NCI-H748 treated with DMSO at 0.1 percent for 48 hours (cell line): ENCODE measurements at regions not wholly inside any gene's neighbourhood (a gene's known extent, or its start where the extent isn't known, plus 50 kb on each side); places are given as distances from the start of the nearest gene placed in this dataset.

ENCODE experiments used
- DNase-seq: peaks from one replicate; lab custom pipeline; 2025; lab: John Stamatoyannopoulos, UW

DNA sequence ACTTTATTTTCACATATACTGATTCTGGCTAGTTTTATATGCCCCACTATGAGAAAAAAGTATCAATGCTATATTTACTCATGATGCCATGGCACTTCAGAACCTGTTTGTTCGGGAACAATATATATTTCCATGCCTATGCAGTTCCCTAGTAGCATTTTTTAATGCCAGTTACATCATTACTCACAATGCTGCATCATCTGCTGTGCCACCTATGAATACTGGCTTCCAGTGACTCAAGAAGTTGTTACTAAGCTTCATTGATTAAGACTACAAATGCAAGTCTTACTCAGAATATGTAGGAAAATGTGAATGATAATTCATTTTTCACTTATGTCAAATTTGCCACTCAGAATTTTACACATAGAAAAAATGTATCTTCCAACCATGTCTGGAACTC, 97.9 kb downstream of the MAFB start:
- no peak for DNase-seq

DNA sequence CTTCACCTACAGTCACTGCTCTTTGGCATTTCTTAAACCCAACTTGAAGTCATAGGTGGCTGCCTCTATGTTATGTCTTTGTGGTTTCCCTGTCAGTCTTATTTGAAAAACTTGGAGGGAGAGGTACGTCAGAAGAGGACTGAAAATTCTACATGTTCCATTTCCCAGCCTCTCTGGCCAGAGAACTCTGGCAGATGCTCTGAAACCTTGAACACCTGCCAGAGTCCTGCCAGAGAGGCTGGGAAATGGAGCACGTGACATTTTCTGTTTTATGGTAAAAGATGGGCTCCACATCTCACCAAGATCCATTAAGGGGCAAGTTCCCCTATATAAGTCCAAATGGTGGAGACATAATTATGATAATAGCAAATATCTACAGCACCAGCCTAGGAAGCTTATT, 99.5 kb downstream of the MAFB start:
- no peak for DNase-seq

DNA sequence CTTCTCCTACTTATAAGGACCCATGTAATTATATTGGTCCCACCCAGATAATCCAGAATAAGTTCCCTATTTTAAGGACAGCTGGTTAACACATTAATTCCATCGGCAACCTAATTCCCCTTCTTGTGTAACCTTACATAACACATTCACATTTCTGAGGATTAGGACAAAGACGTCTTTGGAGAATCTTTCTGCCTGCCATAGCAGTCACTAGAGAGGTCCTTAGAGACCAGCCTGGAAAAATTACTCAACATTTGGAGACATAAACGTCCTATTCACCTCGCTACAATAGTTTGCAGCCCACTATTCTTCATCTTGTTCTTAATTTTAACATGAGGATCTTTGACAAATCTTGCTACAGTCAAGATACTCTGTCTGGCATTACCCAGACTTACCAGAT, 100.1 kb downstream of the MAFB start:
- DNase-seq: no peak

DNA sequence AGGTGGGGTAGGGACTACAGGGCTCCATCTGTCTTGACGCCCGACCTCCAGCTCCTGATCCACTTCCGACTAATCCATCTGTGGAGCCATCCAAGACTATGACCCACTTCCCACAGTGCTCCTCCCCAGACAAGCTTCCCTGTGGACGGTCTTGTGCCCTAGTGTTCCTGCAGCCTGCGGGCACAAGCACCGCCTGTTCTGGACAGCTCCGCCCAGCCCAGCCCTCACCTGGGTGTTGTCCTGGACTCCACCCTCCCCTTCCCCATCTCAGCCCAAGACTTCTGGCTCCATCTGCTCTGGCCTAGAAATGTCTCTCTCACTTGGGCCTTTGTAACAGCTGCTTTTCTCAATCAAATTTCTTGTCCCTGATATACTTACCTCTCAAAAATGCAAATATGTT, 102.0 kb downstream of the MAFB start:
- DNase-seq: no peak

DNA sequence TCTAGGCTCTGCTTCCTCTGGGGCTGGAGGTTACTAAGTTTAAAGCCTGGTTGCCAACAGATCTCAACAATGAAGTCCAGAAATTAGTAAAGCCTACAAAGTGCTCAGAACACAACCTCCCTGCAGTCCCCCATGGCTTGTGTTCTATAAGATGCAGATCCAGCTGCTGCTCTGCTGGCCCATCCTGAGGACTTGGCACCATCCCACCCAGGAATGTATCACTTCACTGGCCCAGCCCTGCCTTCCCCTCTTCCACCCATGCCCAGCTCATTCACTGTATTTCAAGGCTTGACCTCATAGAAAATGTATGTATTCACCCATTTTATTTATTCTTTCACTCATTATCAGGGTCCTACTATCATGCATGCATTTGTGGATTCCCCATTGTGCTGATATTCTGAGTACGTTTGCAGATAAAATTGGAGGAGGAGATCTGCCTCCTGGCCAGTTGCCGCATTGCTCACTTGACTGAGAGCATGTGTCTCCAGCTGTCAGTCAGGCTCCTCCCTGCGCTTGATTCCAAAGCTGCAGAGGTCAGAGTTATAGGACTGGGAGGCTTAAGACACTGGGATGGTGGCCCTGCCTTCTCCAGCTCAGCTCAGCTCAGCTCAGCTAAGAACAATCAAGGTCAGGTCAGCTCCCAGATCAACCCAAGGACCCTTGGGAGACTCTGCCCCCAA, 104.8 kb downstream of the MAFB start:
- DNase-seq: no peak

DNA sequence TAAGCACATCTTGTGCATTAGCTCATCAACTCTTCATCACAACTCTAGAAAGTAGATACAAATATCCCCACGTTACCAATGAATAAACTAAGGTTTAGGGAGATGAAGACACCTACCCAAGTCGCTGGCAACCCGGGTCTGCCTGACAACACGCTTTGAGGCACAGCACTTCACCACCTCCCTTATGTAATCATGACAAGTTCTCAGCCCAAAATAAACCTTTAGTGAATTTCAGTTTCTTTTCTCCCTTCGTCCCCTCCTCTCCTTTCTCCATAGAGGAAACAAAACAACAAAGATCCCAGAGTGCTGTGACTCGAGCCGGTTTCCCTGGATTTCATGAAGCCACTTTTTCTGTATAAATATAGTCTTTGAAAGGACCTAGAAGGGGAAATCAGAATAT, 105.4 kb downstream of the MAFB start:
- DNase-seq: no peak

DNA sequence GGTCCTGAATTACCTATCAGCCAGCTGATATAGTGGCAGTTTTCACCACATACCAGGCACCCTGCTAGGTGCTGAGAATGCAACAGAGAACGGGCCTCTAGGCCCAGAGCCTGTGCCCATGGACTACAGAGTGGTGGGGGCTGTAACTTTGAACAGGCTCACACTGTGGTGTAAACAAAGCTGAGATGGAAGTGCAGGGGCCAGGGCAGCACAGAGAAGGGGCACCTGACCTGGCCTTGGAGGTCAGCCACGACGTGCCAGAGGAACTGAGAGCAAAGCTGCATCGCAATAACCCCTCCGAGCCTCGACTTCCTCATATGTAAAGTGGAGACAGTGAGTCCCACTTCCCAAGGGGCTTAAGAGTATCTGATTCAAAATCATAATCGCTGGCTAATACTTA, 105.8 kb downstream of the MAFB start:
- no peak for DNase-seq

DNA sequence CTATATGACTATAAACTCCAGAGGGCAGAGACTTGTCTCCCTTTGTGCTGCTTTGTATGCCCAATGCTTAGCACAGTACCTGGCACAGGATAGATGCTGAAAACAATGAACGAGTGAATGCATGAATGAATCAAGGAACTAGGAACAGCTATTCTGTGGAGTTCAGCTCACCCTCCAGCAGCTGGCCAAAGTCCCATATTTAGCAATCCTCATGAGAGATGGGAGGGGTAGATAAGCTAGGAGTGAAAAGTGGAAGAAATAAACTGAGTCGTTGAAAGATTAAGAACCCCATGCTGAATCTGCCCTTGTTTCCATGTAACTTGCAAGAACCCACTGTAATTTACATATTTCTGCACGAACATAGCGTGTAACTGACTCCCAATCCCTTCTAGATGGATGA, 106.5 kb downstream of the MAFB start:
- DNase-seq: no peak

DNA sequence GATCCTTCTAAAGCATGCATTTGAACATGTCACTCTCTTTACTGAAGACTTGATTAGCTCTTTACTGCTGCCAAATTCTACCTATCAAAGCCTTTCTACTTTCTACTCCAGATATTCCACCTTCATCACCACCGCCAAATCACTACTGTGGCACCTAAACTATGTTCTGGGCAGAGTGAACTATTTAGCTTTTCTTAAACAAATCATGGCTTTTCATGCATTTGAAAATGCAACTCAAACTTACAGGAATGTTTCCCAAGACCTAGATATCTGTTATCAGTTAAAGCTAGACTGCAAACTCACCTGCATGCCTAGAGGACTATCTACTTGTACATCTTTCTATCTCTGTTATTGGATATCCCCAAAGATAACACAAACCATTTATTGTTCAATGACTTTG, 109.3 kb downstream of the MAFB start:
- no peak for DNase-seq

DNA sequence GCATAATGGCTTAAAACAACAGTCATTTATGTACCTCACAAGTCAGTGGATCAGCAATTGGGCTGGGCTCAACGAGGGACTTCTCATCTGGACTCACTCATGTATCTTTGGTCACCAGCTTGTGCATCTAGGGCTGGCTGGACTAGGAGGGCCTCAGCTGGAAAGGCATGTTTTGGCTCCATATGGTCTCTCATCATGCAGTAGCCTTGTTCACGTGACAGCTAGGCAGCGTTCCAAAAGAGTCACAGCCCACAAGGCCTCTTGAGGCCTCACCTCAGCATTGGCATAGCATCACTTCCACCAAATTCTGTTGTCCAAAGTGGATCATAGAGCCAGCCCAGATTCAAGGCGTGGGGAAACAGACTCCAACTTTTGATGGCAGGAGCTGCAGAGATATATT, 110.1 kb downstream of the MAFB start:
- no peak for DNase-seq

DNA sequence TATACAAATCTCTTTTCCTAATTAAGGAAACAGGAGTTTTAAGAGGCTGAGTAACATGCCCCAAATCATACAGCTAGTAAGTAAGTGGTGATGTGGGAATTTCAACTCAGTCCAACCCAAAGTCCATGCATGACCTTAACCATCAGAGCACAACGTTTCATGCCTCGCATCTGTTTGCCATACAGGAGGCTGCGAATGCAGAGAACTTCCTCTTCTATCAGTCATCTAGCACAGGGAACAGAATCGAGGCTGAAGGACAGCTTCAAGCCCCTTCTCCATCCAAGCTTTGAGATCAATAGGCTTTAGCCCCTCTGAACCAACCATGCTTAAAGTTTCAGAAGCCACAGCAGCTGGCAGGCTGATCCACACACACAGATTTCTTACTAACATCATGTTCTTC, 113.2 kb downstream of the MAFB start:
- no peak for DNase-seq

DNA sequence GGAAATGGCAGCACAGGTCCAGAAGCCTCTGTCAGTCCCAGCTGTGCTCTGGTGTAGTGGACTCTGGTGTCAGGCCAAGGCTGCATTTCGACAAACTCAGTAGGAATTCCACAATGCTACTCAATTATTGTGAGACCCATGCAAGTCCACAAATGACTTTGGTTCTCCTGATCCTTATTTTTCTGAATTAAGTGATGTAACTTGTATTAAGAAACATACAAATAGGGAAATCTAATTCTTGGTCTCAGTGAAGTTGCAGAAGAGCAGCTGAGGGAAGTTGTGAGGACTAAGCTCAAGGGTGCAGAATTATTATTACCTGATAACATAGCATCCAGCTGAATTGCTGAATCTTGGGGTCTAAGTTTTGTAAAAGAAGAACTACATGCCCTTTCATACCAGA, 116.8 kb downstream of the MAFB start:
- DNase-seq: no peak

DNA sequence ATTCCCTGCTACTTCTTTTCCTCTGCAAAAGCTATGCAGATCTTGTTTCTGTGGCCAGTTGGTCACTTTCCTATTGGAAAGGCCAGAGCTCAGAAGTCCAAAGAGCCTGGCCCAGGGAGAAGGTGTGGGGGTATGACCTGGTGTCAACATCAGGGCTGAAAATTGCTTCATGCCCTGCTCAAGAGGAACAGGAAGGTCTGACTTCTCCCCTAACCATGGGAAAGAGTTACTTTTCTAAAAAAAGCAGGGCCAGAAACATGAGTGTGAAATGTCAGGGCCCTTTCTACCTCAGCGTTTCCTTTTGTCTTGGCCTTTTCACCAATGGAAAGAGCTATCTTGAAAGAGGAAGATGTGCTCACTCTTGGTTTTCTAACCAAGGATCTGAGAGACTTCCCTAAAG, 117.4 kb downstream of the MAFB start:
- DNase-seq: no peak

DNA sequence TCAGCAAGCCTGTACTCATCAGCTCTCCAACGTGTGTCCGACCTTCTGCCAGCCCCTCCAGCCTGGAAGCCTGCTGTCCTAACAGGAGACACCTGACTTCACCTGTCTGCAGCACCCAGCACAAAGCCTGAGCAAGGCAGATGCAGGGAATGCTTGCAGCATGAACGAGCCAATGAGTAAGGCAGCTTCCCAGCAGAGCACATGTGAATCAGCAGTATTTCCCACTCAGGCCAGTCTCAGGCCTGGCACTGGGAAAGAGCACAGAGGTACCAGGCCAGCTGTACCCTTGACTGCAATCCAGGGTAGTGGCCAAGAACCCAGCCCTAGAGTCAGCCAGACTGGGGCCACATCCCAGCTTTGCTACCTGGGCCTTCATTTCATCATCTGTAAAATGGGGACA, 120.8 kb downstream of the MAFB start:
- DNase-seq: no peak

DNA sequence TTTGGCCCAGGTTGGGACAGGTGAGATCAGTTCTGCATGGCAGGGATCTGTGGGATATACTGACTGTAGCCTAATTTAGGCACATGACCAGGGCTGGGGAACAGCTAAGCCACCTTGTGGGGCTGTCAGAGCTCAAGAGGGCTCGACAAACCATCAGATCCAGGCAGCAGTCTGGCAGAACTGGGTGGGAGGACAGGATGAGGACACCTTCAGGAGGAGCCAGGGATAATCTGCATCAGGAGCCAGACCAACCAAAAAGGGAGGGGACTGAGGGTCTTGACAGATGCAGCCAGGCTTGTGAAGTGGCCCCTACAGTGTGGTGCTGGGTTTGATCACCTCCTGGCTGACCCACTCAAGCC, 123.4 kb downstream of the MAFB start:
- DNase-seq: no peak

DNA sequence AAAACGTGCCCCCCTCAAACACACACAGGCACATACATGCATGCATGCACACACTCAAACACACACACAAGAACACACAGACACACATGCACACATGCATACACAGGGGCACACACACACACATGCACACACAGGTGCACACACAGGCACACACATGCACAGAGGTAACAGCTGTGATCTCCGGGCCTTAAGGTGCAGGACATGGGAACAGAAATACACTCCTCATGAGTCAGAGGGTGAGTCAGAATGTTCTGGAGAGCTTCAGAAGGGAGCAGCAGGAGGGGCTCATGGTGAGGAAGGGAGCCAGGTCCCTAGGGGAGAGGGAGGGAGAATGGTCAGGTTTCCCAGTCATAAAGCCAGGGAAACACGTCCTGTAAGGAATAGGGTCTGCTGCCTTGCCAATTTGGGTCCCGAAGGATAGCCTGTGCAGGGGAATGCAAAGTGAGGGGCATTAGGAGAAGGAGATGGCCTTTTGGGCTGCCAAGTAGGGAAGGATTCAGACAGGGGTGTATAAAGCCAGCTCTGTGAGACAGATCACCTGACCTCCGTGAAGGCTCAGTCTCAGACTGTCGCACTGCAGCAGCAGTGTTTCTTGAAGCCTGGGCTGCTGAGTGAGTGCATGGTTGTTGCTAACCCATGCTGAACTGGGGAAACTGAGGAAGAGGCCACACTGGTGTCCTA, 123.9 kb downstream of the MAFB start:
- DNase-seq: no peak

DNA sequence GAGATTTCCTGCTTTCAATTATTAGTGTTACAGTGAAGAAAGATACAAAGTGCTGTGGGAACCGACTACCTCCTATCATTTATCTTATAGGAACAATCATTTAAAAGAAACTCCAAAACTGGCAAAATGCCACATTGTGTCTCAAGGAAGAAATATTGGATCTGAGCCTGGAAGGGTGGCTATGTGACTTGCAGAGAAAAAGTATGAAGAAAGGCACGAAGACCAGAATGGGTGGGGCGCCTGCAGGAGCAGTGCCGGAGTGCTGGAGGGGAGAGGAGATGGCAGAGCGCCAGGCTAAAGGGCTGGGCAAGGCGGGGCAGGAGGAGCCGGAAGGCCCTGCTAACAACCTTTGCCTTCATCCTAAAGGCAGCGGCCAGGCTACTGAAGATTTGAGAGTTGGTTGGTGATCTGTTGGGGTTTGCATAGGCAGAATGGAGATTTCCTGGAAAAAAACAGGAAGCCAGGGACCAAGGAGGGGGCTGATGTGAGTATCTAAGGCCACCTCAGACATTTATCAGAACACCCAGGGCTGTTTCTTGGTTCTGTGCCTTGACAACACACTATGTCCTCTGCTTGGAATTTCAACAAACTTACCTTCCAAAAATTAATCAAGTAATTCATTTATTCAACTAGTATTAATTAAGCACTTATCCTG, 125.6 kb downstream of the MAFB start:
- DNase-seq: peak; percentile 30

DNA sequence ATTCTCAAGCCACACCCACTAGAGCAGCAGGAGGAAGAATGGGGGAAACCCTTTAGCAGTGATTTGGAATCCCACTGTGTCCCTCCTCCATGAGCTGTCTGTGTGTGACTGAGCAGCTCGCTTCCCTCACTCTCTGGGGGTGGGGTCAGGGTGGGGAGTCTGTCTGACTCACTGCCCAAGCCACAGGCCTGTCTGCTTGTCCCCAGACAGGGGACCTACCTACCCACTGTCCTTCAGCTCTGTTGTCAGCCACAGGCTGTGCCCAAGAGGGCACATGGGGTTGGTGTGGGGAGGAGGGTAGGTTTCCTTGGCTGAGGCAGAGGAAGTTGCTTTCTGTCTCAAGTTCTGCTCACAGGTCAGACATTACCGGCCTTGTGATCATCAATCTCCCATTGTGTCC, 127.0 kb downstream of the MAFB start:
- no peak for DNase-seq

DNA sequence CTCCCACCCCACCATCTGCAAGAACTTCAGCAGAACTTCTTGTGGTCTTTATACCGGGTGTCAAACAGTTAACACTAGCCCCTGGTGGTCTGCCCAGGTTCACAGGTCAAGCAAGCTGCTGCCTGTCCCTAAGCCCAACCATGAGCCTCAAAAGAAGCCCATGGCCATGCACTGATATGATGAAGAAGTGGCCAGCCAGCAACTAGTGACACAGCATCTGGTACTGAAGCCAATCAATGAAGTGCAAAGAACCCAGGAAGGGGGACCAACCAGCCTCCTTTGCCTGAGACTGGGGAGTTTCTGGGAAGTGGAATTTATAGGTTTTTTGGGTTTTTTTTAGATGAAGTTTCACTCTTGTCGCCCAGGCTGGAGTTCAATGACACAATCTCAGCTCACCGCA, 127.8 kb downstream of the MAFB start:
- DNase-seq: no peak

DNA sequence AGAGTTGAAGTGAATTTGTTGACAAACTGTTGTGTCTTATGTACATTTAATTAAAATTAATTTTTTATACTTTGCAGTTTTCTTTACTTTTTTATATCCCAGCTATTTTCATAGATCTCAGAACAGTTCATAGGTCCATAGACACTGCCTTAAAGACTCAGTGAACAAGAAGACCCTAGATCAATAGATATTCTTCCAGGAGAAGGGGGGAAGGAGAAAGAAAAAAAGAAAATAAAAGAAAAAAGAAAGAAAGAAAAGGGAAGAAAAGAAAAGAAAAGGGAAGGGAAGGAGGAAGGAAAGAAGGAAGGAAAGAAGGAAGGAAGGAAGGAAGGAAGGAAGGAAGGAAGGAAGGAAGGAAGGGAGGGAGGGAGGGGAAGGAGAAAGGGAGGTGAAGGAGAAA, 130.8 kb downstream of the MAFB start:
- no peak for DNase-seq

DNA sequence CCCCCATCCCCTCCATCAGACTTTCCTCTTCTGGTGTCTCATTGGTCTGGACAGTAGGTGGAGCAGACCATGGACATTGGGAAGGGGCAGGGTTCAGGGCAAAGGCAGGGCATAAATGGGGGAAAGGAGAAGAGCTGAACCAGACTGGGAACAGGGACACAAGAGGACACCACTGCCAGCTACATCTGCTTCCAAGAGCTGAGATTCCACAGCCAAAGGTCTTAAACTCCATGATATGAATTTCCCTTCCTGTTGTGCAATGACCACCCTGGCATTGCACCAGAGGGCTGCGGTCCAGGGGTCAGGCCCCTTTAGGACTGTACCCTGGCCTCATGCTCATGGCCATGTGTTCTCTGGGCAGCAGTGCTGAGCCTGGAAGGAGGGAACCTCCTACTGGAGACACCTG, 137.9 kb downstream of the MAFB start:
- no peak for DNase-seq

DNA sequence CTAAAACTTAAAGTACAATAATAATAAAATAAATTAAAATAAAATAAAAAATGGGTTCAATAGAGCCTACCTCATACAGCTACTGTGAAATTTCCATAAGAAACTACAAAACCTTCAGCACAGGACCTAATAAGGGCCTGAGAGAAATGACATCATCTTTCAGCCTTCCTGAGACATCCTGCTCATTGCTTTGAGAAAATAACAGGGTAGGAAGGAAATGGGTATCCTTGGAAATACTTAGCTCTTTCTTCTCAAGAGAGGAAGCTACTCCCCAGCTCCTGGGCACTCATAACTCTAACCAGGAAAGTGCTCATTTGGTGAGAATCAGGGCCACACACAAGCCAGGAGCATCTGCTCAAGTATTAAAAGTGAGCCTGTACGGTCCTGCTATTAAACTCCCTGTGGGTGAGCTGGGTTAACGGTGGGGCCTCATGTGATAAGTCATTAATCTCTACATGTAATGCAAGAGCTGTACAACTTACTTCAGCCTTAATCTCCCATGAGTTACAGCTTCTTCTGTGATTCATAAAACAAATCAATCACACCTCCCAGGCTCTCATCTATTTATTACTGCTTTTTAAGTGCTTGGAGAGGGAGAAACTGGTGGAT, 141.4 kb downstream of the MAFB start:
- DNase-seq: no peak

DNA sequence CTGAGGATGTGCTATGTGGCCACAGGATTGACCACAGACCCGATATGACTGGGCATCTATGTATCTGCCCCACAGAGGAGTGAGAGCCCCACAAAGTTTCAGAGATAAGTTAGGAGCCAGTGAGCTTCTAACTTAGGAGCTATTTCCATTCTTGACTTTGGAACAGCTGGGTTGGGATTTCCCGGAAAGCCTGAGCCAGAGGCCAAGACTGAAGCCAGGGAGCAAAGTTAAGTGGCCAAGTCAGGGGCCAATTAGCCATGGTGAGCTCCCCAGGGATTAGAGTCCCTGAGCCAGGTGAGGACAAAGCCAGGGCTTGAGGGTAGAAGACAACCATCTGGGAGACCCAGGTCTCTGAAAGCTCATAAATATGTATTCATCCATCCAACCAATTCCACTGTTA, 143.6 kb downstream of the MAFB start:
- DNase-seq: no peak
